GM19324 (cell line): ENCODE measurements at regions not wholly inside any gene's neighbourhood (a gene's known extent, or its start where the extent isn't known, plus 50 kb on each side); places are given as distances from the start of the nearest gene placed in this dataset.

ENCODE experiments used
- ATAC-seq: cut with Tn5 transposase; IDR thresholded peaks from one replicate; pipeline ENCODE4 v1.9.1; 2021; ENCODE audit warnings: mild to moderate bottlenecking, moderate library complexity; ENCODE audit not compliant: unreplicated experiment, low FRiP score

GRCh38 chr20:11108102-11108810 is 434.5 kb upstream of the JAG1 start:
- ATAC-seq = no peak

GRCh38 chr20:11110535-11110934 is 436.7 kb upstream of the JAG1 start:
- ATAC-seq = no peak

- ATAC-seq = no peak
Measured at GRCh38 chr20:11111191-11111590, 437.4 kb upstream of the JAG1 start.

GRCh38 chr20:11112832-11113231 is 439.0 kb upstream of the JAG1 start:
- no peak for ATAC-seq

- ATAC-seq = no peak
Measured at GRCh38 chr20:11114382-11114781, 440.6 kb upstream of the JAG1 start.

GRCh38 chr20:11117808-11118528 is 444.2 kb upstream of the JAG1 start:
- no peak for ATAC-seq

GRCh38 chr20:11118802-11119380 is 445.1 kb upstream of the JAG1 start:
- ATAC-seq = no peak

GRCh38 chr20:11119573-11119972 is 445.8 kb upstream of the JAG1 start:
- ATAC-seq = no peak

- no peak for ATAC-seq
Measured at GRCh38 chr20:11120431-11120830, 446.6 kb upstream of the JAG1 start.

- no peak for ATAC-seq
Measured at GRCh38 chr20:11124849-11125505, 451.2 kb upstream of the JAG1 start.

GRCh38 chr20:11128220-11128718 is 454.5 kb upstream of the JAG1 start:
- ATAC-seq = no peak

GRCh38 chr20:11128721-11129120 is 454.9 kb upstream of the JAG1 start:
- ATAC-seq = no peak

- ATAC-seq = no peak
Measured at GRCh38 chr20:11130554-11131166, 456.9 kb upstream of the JAG1 start.

GRCh38 chr20:11132819-11133415 is 459.1 kb upstream of the JAG1 start:
- no peak for ATAC-seq

- ATAC-seq = no peak
Measured at GRCh38 chr20:11136691-11137090, 462.9 kb upstream of the JAG1 start.

- no peak for ATAC-seq
Measured at GRCh38 chr20:11137688-11138087, 463.9 kb upstream of the JAG1 start.

- no peak for ATAC-seq
Measured at GRCh38 chr20:11140359-11140758, 466.6 kb upstream of the JAG1 start.

GRCh38 chr20:11143481-11143880 is 469.7 kb upstream of the JAG1 start:
- ATAC-seq = no peak

GRCh38 chr20:11144114-11144950 is 470.5 kb upstream of the JAG1 start:
- no peak for ATAC-seq
